ENCODE measurements at regions not wholly inside any gene's neighbourhood (a gene's known extent, or its start where the extent isn't known, plus 50 kb on each side); places are given as distances from the start of the nearest gene placed in this dataset.

DNA sequence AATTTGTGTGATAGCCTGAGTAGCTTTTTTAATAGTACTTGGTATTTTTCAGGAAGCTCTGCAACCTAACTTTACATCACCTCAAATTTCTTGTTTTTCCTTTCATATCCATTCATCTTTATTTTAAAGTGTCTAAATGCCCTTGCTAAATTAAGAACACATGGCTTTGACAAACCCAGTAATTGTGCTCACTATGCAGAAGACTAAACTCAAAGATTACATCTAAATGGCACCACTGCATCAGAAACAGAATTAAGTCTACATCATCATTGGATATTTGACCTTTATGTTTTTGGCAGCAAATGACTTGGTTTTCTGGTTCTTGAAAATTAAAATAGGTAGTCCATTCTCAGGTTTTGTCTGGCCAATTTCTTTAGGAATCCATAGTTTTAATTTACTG, 69.6 kb upstream of the HDGFL1 start:
- TF ChIP-seq POLR2AphosphoS5 (IDR thresholded peaks at IDR 0.05; ENCODE audit: low read depth, low read length) (no peak), FOXP2 (optimal IDR thresholded peaks at IDR 0.05; ENCODE audit: borderline replicate concordance, extremely low read depth, extremely low read length, insufficient read depth) (no peak), TAF1 (IDR thresholded peaks at IDR 0.05; ENCODE audit: borderline replicate concordance, insufficient read depth, low read length) (no peak), SIN3A (IDR thresholded peaks at IDR 0.05; ENCODE audit: borderline replicate concordance, insufficient read depth, low read length) (no peak)
- TF ChIP-seq, protein P1, sequence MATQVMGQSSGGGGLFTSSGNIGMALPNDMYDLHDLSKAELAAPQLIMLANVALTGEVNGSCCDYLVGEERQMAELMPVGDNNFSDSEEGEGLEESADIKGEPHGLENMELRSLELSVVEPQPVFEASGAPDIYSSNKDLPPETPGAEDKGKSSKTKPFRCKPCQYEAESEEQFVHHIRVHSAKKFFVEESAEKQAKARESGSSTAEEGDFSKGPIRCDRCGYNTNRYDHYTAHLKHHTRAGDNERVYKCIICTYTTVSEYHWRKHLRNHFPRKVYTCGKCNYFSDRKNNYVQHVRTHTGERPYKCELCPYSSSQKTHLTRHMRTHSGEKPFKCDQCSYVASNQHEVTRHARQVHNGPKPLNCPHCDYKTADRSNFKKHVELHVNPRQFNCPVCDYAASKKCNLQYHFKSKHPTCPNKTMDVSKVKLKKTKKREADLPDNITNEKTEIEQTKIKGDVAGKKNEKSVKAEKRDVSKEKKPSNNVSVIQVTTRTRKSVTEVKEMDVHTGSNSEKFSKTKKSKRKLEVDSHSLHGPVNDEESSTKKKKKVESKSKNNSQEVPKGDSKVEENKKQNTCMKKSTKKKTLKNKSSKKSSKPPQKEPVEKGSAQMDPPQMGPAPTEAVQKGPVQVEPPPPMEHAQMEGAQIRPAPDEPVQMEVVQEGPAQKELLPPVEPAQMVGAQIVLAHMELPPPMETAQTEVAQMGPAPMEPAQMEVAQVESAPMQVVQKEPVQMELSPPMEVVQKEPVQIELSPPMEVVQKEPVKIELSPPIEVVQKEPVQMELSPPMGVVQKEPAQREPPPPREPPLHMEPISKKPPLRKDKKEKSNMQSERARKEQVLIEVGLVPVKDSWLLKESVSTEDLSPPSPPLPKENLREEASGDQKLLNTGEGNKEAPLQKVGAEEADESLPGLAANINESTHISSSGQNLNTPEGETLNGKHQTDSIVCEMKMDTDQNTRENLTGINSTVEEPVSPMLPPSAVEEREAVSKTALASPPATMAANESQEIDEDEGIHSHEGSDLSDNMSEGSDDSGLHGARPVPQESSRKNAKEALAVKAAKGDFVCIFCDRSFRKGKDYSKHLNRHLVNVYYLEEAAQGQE (IDR thresholded peaks at IDR 0.05; ENCODE audit: insufficient read depth in 1 of 2, low read depth in 2 of 2, low read length in 2 of 2), result no peak
